Brain pericyte (primary cell): ENCODE measurements at regions not wholly inside any gene's neighbourhood (a gene's known extent, or its start where the extent isn't known, plus 50 kb on each side); places are given as distances from the start of the nearest gene placed in this dataset.
A peak's percentile ranks its signal among the peaks of the same experiment; 100 is the strongest.

Experiments
- DNase-seq: peaks from one replicate; pipeline ENCODE4 v3.0.0-alpha.2; 2012; ENCODE audit warnings: low read depth, low spot score

DNA sequence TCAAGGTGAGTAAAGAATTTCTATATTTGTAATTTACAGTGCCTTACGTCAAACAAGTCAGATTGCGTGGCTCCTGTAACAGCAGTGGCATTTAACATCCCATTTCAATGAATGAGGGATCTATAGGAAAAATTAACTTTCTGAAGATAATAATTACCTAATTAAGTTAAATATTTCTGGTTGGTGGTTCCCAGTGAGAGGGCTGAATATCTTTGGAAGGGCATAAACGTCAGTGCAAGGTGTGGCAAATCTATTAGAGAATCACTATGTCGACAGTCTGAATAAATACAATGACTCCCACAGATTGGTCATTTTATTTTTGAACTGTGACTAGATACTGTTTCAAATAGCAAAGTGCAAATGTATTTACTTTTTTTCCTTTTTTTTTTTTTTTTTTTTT lies 80.0 kb downstream of the S1PR1 start:
- DNase-seq: no peak

DNA sequence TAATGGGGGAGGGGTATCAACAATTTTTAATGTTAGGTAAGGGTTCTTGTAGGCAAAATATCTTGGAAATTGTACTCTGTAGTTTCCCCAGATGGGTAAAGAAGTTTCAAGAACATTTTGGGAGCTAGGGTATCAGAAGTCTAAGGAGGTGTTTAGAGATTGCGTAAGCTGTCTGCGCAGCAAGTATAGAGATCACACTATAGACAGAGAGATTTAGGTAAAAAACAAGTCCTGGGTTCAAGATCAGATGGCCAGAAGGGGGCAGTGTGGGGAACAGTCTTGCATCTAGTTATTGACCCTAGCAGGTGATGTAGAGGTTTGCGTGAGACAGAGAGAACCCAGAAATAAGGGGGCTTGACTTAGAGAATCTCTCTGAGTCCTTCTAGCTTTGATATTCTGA lies 80.8 kb downstream of the S1PR1 start:
- DNase-seq: no peak

DNA sequence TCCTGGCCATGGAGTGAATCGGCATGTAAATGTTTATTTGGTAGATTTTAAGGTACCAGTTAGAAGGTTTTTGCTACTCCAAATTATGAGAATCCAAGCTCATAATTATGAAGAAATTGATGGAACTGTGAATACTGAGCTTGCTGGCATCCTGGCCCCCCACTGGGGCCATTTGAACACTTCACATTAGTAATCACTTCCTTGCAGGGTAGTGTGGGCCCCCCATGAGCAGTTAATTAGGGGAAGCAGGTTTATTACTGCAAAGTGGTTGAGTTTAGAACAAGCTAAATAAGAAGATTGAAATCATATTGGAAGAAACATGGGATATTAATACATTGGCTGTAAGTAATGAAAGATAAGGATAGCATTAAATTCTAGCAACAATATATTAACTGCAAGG lies 86.7 kb downstream of the S1PR1 start:
- DNase-seq: no peak

DNA sequence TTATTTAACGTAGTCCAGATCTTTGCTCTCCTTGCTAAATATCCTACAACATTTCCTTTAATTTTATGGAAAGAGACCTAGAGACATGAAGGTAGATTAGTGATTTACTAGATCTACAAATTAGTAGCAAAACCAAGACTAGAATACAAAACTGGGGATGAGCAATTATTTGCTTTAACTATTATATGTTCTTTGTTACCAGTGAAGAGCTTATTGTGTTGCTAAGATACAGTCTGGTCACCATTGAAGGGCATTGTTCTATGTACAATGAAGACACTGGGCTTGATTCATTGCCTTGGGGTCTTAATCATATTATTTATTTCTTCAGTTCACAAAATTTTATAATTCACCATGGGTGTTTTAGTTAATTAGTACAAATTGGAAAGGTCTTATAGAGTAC lies 88.3 kb downstream of the S1PR1 start:
- no peak for DNase-seq

DNA sequence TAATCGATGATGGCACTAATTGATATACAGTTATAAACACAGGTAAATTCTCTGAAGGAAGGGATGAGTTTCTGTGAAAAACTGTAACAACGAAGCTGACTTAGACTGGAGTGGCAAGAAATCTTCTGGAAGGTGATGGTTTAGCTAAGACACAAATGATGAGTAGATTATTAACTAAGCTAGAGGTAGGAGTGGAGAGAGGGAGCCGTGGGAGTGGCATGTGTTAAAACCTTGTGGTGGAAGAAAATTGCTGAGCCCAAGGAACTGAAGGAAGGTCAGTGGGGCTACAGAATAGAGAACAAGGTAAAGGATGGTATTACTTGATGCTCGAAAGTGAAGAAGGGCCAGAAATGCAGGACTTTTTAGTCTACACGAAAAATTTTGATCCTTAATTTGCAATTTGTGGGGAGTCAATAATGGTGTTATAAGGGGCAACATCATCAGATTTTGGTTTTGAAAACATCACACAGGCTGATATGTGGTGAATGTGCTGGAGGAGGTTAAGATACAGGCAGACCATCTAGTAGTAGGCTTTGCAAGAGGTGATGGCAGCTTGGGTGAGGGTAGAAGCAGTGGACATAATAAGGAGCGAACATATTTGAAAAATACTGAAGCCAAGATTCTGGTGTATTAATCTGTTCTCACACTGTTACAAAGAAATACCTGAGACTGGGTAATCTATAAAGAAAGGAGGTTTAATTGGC lies 93.8 kb downstream of the S1PR1 start:
- no peak for DNase-seq

DNA sequence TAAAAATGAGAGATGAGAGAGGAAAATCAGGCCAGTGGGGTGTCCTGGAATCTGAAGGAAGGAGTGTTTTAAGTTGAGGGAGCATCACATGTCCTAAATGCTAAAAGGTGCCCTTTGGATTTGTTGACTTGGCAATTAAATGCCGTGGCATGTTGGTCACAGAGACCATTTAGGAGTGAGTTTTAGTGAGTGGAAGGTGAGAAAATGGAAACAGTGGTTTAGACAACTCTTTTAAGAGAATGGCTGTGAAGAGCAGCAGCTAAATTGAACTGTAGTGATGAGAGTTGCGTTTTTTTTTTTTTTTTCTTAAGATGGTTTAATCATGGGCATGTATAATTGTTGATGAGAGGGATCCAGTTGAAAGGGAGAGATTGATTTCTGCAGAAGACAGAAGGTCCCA lies 95.0 kb downstream of the S1PR1 start:
- DNase-seq: no peak

DNA sequence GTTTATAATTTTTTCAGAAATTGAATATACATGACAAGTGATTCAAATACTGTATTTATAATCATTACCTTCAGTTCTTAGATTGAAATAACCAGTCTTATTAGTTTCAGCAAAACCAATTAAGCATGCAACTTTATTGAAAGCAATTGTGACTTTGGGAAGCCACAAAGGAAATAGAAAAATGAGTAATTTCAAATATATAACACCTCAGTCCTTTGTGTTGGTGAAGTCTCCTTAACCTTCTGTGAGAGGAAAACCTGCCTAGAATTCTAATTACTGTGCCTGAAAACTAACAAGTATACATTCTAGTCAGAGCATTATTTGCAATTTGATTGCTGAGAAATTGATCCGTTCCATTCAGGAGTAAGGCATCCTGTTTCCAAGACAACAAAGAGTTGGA lies 95.8 kb downstream of the S1PR1 start:
- DNase-seq: no peak

DNA sequence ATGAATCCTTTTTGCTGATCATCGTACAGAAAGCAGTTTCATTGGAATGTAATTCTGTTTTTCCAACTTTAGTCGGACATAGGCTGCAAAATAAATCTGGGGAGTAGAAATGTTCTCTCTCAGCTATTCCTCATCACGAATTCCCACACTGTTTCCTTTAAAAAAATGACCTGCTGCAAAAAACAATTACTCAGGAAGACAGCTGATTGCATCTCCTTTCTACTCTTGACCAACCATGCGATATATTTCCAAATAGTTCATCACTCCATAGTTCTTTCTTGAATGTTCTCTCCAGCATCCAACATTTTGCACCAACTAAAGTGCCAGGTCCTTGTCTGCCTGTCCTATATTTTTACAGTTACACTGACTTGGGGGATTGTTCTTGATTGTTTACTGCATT lies 96.4 kb downstream of the S1PR1 start:
- no peak for DNase-seq

DNA sequence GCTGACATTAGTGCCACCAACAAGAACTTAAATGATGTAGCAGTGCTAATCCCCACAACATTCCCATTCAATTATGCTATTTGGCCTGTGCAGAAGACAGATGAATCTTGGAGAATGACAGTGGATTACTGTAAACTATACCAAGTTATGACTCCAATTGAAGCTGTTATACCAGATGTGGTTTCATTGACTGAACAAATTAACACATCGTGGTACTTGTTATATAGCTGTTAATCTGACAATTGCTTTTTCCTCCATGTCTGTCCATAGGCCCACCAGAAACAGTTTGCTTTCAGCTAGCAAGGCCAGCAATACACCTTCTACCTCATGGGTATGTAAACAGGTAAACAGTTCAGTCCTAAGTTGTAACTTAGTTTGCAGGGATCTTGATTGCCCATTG lies 101.1 kb downstream of the S1PR1 start:
- DNase-seq: no peak

DNA sequence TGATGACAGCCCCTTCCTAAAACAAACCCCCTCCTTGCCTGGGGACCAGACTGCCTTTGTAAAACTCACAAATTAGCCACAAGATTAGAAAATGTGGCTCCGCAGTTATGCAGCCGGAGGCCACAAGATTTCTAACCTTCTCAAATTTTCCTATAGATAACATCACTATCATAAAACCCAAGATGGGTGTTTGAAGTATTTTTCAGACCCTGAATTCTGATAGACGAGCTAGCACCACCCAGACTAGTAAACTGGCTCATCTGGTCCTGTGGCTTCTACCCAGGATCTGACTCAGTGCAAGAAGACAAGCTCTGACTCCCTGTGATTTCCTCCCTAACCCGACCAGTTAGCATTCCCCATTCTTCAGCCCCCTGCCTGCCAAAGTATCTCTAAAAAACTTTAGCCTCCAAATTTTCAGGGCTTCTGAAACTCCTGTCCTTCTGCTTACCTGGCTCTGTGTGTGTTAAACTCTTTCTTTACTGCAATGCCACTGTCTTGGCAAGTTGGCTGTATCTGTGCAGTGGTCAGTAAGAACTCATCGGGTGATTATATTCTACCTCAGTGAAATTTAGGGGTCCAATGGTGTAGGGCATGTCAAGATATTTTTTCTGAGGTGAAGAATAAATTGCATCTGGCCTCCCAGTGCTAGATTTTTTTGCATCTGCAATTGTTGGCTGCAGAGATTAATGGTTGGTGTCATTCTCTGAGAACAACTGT lies 102.1 kb downstream of the S1PR1 start:
- no peak for DNase-seq

DNA sequence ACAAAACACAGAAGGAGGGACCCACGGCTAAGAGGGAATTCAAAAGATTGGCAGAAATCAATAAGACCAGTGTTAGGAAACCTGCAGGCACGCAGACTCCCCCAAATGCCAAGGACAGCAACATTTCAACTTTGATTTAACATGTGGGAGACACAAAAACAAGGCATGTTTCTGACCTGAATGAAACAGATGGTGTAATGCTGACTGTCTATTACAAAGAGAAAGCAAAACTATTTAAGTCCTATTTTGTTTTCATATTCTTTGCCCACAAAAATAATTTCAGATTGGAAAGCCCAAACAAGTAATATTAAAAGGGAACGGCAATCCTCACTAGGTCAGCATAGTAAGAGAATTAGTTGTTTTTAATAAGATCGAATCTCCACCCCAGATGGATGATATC lies 107.9 kb downstream of the S1PR1 start:
- no peak for DNase-seq

DNA sequence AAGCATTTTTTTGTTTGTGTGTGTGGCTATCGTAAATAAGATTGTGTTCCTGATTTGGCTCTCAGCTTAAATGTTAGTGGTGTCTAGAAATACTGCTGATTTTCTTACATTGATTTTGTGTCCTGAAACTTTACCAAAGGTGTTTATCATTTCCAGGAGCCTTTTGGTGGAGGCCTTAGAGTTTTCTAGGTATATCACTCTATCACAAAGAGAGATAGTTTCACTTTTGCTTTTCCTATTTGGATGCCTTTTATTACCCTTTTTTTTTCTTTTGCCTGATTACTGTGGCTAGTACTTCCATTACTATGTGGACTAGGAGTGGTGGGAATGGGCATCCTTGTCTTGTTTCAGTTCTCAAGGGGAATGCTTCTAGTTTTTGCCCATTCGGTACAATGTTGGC lies 109.6 kb downstream of the S1PR1 start:
- no peak for DNase-seq

DNA sequence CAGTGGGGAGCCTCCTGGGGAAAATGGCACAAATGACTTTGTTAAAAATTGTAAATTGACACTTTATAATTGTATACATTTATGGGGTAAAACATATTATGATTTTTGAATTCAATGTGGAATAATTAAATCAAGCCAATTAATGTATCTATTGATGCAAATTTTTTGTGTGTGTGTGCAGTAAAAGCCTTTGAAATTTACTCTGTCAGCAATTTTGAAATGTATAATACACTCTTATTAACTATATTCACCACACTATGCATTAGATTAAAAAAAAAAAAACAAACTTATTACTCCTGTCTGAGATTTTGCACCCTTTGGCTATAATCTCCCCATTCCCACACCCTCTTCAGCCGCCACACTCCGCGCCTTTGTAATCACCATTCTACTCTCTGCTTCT lies 119.2 kb downstream of the S1PR1 start:
- no peak for DNase-seq

DNA sequence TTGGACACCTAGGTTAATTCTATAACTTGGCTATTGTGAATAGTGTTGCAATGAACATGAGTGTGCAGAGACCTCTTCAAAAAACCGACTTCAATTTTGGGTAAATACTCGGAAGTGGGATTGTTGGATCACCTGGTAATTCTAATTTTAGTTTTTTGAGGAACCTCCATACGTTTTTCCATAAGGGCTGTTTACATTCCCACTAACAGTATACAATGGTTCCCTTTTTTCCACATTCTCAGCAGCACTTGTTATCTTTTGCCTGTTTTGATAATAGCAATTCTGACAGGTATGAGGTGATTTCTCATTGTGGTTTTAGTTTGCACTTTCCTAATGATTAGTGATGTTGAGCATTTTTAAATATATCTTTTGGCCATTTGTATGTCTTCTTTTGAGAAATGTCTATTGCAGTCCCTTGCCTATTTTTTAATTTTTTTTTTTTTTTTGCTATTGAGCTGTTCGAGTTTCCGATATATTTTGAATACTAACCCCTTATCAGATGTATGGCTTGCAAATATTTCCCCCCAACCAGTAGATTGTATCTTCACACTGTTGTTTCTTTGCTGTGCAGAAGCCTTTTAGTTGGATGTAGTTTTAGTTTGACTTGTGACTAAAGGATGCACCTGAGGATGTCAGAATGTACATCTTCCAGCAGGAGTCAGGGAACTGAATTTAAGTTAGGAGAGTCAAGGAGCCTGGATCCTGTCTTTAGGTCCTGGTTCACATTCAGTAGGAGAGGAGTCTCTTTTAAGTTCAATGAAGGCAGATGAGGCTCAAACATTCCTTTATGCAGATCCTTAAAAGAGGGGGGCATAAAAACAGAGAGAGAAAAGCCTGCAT lies 120.0 kb downstream of the S1PR1 start:
- no peak for DNase-seq

DNA sequence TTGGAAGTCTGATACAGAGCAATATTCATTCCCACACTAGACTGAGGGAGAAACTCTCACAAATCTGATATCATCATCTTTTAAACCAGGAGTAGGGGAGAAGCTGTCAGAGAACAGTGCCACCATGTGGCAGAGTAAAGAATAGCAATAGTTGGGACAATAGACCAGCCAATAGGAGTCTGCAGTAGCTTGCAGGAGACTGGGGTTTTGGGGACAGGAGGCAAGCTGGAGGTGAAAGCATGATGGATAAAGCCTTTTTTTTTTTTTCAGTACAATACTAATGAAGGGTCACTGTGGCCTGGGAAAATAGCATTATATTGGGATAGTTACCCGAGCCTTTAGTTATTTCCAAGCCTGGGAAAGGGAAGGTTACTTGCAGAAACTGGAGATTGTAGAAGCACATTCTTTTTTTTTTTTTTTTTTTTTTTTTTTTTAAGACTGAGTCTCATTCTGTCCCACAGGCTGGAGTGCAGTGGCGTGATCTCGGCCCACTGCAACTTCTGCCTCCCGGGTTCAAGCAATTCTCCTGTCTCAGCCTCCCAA lies 120.7 kb downstream of the S1PR1 start:
- peak; percentile 31 for DNase-seq

DNA sequence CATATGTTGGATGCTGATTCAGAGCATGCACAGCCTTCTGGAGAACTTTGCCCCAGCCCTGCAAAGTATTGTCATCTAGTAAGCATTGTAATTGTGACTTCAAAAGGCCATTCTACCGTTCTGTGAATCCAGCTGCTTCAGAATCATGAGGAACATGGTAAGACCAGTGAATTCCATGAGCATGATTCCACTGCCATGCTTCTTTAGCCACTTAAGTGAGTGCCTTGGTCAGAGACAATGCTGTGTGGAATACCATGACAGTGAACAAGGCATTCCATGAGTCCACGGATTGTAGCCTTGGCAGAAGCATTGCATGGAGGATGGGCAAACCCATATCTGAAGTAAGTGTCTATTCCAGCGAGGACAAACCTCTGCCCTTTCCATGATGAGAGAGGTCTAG lies 123.7 kb downstream of the S1PR1 start:
- DNase-seq: no peak

DNA sequence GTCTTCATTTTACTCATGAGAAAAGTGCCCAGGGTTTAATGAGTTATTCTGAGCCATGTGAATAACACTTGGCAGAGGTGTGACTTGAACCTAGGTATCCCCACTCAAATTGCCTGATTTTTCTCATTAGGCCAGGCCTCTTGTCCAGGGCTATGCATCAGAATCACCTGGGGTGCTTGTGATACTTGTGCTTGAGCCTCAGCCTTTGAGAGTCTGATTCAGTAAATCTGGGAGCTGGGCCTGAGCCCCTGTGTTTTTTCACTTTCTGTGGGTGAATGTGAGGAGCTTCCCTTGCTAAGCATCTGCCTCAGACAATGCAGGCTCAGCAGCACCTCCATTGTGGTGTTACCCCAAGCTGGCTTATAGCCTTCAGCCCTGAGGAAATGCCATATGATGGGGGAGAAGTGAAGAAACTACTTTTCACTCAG lies 127.1 kb downstream of the S1PR1 start:
- DNase-seq: no peak

DNA sequence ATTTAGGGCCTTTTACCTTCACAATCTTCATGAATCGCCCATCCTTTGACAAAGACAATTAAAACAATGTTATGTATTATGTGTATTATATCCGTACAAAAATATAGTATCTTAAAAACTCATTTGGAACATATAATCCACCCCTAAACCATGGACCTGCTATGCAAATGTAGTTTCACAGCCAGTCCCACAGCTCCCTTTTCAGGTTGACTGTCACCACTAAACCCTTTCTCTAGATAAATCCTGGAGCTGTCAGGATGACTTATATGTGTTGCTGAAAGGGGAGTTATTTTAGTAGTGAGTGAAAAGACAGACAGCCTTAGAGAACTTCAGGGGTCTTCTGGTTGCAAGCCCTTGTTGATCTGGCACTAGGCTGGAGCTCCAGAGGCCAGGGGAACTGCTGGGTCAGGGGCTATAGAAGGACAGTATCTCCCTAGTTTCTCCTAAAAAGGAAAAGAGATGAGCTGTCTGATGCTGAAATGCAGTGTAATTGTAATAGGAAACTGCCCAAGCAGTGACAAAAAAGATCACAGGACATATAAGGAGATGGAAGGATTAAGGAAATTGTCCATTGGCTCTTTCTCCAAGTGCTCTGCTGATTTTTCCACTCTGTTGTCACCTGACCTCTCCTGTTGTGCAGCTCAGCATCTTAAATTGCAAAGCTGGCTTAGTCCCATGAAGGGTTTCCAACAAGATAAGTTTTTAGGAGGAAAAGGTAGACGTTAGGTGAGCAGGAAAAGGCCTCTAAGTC lies 127.7 kb downstream of the S1PR1 start:
- no peak for DNase-seq

DNA sequence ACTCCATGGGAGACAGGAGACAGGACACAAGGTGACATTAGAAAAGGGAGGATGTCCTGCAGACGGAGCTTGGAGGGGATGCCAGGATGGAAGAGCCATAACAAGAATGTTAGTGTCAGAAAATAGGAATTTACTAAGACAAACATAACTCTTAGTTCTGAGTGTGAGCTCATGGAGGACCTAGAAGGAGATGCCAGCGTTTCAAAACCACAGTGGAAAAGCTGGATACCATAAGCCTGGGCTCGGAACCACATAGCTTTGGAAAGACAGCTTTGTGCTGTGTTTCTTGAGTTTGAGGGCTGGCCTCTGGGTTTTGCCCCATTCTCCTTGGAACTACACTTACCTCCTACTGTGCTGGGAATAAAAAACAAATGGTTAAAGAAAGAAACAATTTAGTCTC lies 128.4 kb downstream of the S1PR1 start:
- DNase-seq: no peak

DNA sequence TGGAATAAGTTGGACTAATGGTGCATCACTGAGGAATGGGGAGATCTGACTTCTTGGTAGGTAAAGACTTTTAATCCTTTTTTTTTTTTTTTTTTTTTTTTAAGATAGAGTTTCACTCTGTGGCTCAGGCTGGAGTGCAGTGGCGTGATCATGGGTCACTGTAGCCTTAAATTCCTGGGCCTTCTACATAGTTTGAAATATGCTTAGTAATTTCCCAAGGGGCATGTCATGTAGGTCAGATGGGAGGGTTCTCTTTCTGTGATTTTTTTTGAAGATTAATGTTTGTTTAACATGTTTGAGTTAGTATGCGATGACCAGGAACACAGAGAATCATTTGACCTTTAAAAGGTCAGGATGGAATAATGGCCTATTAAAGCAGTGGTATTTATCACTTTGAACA lies 129.1 kb downstream of the S1PR1 start:
- no peak for DNase-seq

DNA sequence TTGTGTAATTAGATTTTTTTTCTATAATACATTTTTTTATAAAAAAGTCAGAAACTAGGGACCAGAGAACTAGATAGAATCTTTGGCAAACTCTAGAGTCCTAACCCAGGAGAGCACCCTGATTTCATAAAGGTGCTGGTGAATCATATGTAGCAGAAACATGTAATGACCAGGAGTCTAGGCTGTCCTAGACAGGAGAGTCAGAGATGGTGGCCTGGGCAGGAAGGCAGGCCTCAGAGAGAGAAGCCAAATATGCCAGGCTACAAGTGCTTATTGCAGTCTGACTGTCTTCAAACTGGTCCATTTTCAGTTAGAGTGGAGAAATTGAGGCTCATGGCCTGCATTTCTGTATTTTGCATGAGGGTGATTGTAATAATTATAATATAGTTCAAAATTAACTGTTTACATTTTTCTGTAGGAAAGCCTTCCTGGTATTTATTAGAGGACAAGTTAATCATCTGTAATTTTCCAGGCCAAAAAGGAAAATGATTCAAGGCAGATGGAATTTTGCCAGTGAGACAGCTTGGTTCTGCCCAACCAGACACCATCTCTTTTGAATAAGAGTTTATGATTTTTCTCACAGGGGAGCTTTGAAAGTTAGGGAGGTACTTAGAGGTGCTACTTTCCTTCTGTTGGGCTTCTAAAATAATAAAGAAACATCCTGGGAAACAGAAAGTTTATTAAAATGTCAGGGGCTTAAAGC lies 129.8 kb downstream of the S1PR1 start:
- no peak for DNase-seq
